DND-41 (cell line): ENCODE measurements at regions not wholly inside any gene's neighbourhood (a gene's known extent, or its start where the extent isn't known, plus 50 kb on each side); places are given as distances from the start of the nearest gene placed in this dataset.

ENCODE experiments used
- EZH2 ChIP-seq: IDR thresholded peaks from 3 replicates; pipeline ENCODE4 v1.6.1; 2012; ENCODE audit warnings: borderline replicate concordance, low read depth, mild to moderate bottlenecking, moderate library complexity, low read length, inconsistent platforms; ENCODE audit not compliant: severe bottlenecking
- TF ChIP-seq, protein P1 (sequence below): IDR thresholded peaks from 2 replicates; pipeline ENCODE4 v1.5.1; 2012; ENCODE audit warnings: borderline replicate concordance, low read length, moderate library complexity, mild to moderate bottlenecking; ENCODE audit not compliant: poor library complexity, severe bottlenecking; ENCODE audit errors: extremely low read depth

DNA sequence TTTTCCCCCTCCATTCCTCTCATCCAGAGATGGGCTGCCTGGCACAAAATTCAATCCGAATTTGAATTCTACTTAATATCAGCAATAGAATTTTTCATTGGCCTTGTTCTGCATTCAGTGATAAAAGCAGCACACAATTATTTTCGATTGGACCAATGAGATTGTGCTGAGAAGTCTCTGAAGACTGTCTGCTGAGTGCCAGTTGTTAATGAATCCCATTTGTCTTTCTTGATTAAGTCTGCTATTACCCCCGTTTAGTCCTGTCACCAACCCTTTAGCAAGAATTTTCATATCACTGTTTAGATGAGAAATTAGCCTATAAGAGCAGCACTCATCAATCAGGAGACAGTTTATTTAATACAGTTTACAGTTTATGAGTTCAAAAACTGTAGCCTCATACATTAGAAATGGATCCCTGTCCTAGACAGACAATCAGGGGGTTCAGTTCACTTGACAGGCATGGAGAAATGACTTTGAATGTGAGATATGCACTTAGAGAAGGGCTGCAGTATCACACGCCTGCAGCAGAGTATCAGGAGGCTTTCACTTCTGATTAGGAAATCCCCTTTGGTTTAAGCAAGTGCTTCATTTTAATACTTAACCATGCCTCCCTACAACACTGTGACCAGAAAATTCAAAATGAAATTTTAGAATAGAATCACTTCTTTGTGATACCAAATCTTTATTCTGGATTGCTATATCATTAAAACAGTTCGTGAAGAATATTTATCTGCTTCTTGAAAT lies 304.7 kb upstream of the PTBP2 start:
- TF ChIP-seq, protein P1, sequence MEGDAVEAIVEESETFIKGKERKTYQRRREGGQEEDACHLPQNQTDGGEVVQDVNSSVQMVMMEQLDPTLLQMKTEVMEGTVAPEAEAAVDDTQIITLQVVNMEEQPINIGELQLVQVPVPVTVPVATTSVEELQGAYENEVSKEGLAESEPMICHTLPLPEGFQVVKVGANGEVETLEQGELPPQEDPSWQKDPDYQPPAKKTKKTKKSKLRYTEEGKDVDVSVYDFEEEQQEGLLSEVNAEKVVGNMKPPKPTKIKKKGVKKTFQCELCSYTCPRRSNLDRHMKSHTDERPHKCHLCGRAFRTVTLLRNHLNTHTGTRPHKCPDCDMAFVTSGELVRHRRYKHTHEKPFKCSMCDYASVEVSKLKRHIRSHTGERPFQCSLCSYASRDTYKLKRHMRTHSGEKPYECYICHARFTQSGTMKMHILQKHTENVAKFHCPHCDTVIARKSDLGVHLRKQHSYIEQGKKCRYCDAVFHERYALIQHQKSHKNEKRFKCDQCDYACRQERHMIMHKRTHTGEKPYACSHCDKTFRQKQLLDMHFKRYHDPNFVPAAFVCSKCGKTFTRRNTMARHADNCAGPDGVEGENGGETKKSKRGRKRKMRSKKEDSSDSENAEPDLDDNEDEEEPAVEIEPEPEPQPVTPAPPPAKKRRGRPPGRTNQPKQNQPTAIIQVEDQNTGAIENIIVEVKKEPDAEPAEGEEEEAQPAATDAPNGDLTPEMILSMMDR: no peak
- TF ChIP-seq EZH2: no peak
